ENCODE measurements at regions not wholly inside any gene's neighbourhood (a gene's known extent, or its start where the extent isn't known, plus 50 kb on each side); places are given as distances from the start of the nearest gene placed in this dataset.
"Not testable (repeated sequence)": the region's sequence is repeated elsewhere in the genome, so short reads cannot be mapped to it uniquely, and the experiment has no call there.

GRCh38 chr1:235059221-235059620, 69.4 kb downstream of the TOMM20 start:
- no peak for DNase-seq (ENCODE audit: low read depth in 2 of 3, low spot score in 2 of 3)

- no peak for DNase-seq (ENCODE audit: low read depth in 2 of 3, low spot score in 2 of 3)
Observed at GRCh38 chr1:235058695-235059094, 69.9 kb downstream of the TOMM20 start.

- DNase-seq (ENCODE audit: low read depth in 2 of 3, low spot score in 2 of 3) = no peak
Observed at GRCh38 chr1:235057385-235058306, 71.0 kb downstream of the TOMM20 start.

- no peak for DNase-seq (ENCODE audit: low read depth in 2 of 3, low spot score in 2 of 3)
Observed at GRCh38 chr1:235056937-235057336, 71.7 kb downstream of the TOMM20 start.

GRCh38 chr1:235054936-235055335, 73.7 kb downstream of the TOMM20 start:
- no peak for DNase-seq (ENCODE audit: low read depth in 2 of 3, low spot score in 2 of 3)

- DNase-seq (ENCODE audit: low read depth in 2 of 3, low spot score in 2 of 3) = no peak
Observed at GRCh38 chr1:235054466-235054865, 74.2 kb downstream of the TOMM20 start.

- DNase-seq (ENCODE audit: low read depth in 2 of 3, low spot score in 2 of 3) = no peak
Observed at GRCh38 chr1:235052067-235053008, 76.3 kb downstream of the TOMM20 start.

GRCh38 chr1:235051521-235051920, 77.1 kb downstream of the TOMM20 start:
- DNase-seq (ENCODE audit: low read depth in 2 of 3, low spot score in 2 of 3) = no peak

GRCh38 chr1:235050911-235051360, 77.7 kb downstream of the TOMM20 start:
- peak in 1 of 3 donors; percentile 39 for DNase-seq (ENCODE audit: low read depth in 2 of 3, low spot score in 2 of 3)

- not testable (repeated sequence) for DNase-seq (ENCODE audit: low read depth in 2 of 3, low spot score in 2 of 3)
Observed at GRCh38 chr1:235049716-235050378, 78.8 kb downstream of the TOMM20 start.

GRCh38 chr1:235049217-235049616, 79.4 kb downstream of the TOMM20 start:
- DNase-seq (ENCODE audit: low read depth in 2 of 3, low spot score in 2 of 3) = no peak

GRCh38 chr1:235047331-235047871, 81.2 kb downstream of the TOMM20 start:
- DNase-seq (ENCODE audit: low read depth in 2 of 3, low spot score in 2 of 3) = no peak

GRCh38 chr1:235045921-235046601, 82.6 kb downstream of the TOMM20 start:
- no peak for DNase-seq (ENCODE audit: low read depth in 2 of 3, low spot score in 2 of 3)

- no peak for DNase-seq (ENCODE audit: low read depth in 2 of 3, low spot score in 2 of 3)
Observed at GRCh38 chr1:235045034-235045690, 83.5 kb downstream of the TOMM20 start.

GRCh38 chr1:235043234-235043633, 85.4 kb downstream of the TOMM20 start:
- no peak for DNase-seq (ENCODE audit: low read depth in 2 of 3, low spot score in 2 of 3)

- DNase-seq (ENCODE audit: low read depth in 2 of 3, low spot score in 2 of 3) = no peak
Observed at GRCh38 chr1:235038701-235039100, 89.9 kb downstream of the TOMM20 start.

GRCh38 chr1:235035928-235036327, 92.7 kb downstream of the TOMM20 start:
- no peak for DNase-seq (ENCODE audit: low read depth in 2 of 3, low spot score in 2 of 3)

- no peak for DNase-seq (ENCODE audit: low read depth in 2 of 3, low spot score in 2 of 3)
Observed at GRCh38 chr1:235030919-235031596, 97.6 kb downstream of the TOMM20 start.

GRCh38 chr1:235027862-235028250, 100.8 kb downstream of the TOMM20 start:
- DNase-seq (ENCODE audit: low read depth in 2 of 3, low spot score in 2 of 3) = no peak
